Astrocyte (in vitro differentiated cells and primary cell): ENCODE measurements at regions not wholly inside any gene's neighbourhood (a gene's known extent, or its start where the extent isn't known, plus 50 kb on each side); places are given as distances from the start of the nearest gene placed in this dataset.
"Not testable (repeated sequence)": the region's sequence is repeated elsewhere in the genome, so short reads cannot be mapped to it uniquely, and the experiment has no call there.

Source experiments
- DNase-seq: peaks from one replicate; pipeline ENCODE4 v3.0.0-alpha.2; 2010; ENCODE audit warnings: low read depth
- FAIRE-seq: peaks from 2 replicates; lab custom pipeline; 2011; peaks lifted over from hg19 to GRCh38; lab: Jason Lieb, UNC
- H2AFZ ChIP-seq: 2 replicates; pipeline ENCODE4 v1.6.0; 2012; ENCODE audit warnings: low read depth, low read length, inconsistent platforms
- H3K27ac ChIP-seq: 2 replicates; pipeline ENCODE4 v1.5.1; 2011; ENCODE audit warnings: low read depth, low read length, inconsistent platforms
- H3K27me3 ChIP-seq: 2 replicates; pipeline ENCODE4 v1.6.0; 2011; ENCODE audit warnings: low read length, inconsistent platforms; ENCODE audit not compliant: insufficient read depth
- H3K36me3 ChIP-seq: 2 replicates; pipeline ENCODE4 v1.5.1; 2011; ENCODE audit warnings: low read length, inconsistent platforms; ENCODE audit not compliant: insufficient read depth
- H3K4me1 ChIP-seq: 2 replicates; pipeline ENCODE4 v1.5.1; 2011; ENCODE audit warnings: low read length, inconsistent platforms; ENCODE audit not compliant: insufficient read depth
- H3K4me2 ChIP-seq: 2 replicates; pipeline ENCODE4 v1.6.0; 2012; ENCODE audit warnings: low read length, inconsistent platforms
- H3K4me3 ChIP-seq: 2 replicates; pipeline ENCODE4 v1.5.1; 2011; ENCODE audit warnings: low read depth, mild to moderate bottlenecking, low read length, inconsistent platforms; ENCODE audit not compliant: insufficient read depth
- H3K79me2 ChIP-seq: 2 replicates; pipeline ENCODE4 v1.6.0; 2012; ENCODE audit warnings: mild to moderate bottlenecking, low read length, inconsistent platforms; ENCODE audit not compliant: insufficient read depth
- H3K9ac ChIP-seq: 2 replicates; pipeline ENCODE4 v1.6.0; 2012; ENCODE audit warnings: mild to moderate bottlenecking, low read length, inconsistent platforms
- H3K9me3 ChIP-seq: 2 replicates; pipeline ENCODE4 v1.5.1; 2012; ENCODE audit warnings: low read depth, mild to moderate bottlenecking, low read length, inconsistent platforms; ENCODE audit not compliant: insufficient read depth
- H4K20me1 ChIP-seq: 2 replicates; pipeline ENCODE4 v1.6.0; 2012; ENCODE audit warnings: low read length, inconsistent platforms; ENCODE audit not compliant: insufficient read depth
- H3K27ac Mint-ChIP-seq: one replicate; pipeline ENCODE4 v1.8.0; 2021; ENCODE audit warnings: mild to moderate bottlenecking, mixed read lengths; ENCODE audit not compliant: unreplicated experiment
- H3K27me3 Mint-ChIP-seq: one replicate; pipeline ENCODE4 v1.8.0; 2021; ENCODE audit warnings: low read depth, mixed read lengths; ENCODE audit not compliant: unreplicated experiment
- H3K36me3 Mint-ChIP-seq: one replicate; pipeline ENCODE4 v1.8.0; 2021; ENCODE audit warnings: low read depth, mixed read lengths; ENCODE audit not compliant: unreplicated experiment
- H3K4me1 Mint-ChIP-seq: one replicate; pipeline ENCODE4 v1.8.0; 2021; ENCODE audit warnings: low read depth, mixed read lengths; ENCODE audit not compliant: unreplicated experiment
- H3K4me3 Mint-ChIP-seq: one replicate; pipeline ENCODE4 v1.8.0; 2021; ENCODE audit warnings: mild to moderate bottlenecking, moderate library complexity, mixed read lengths; ENCODE audit not compliant: unreplicated experiment
- H3K9me3 Mint-ChIP-seq: one replicate; pipeline ENCODE4 v1.8.0; 2021; ENCODE audit warnings: mild to moderate bottlenecking, mixed read lengths; ENCODE audit not compliant: unreplicated experiment
- CTCF ChIP-seq: IDR thresholded peaks from 2 replicates; pipeline ENCODE4 v1.5.1; 2011; ENCODE audit warnings: low read depth, mild to moderate bottlenecking, inconsistent platforms, low read length, moderate library complexity; ENCODE audit not compliant: insufficient read depth
- EZH2 ChIP-seq: IDR thresholded peaks from 2 replicates; pipeline ENCODE4 v1.6.1; 2012; ENCODE audit warnings: mild to moderate bottlenecking, low read length, inconsistent platforms; ENCODE audit not compliant: insufficient read depth

GRCh38 chr1:45263132-45263531 is 56.7 kb upstream of the ZSWIM5 start:
- Mint-ChIP-seq H3K9me3 (peaks cover 17% of the 10 kb centered on the region), H3K27ac (no peak overlapping the region)

GRCh38 chr1:45265244-45265643 is 58.8 kb upstream of the ZSWIM5 start:
- Mint-ChIP-seq H3K4me1 (peaks cover 6% of the 10 kb centered on the region), H3K4me3 (no peak overlapping the region), H3K9me3 (peaks cover 7% of the 10 kb centered on the region), H3K27me3 (peaks cover 7% of the 10 kb centered on the region), H3K36me3 (no peaks in the 10 kb centered on the region), H3K27ac (no peak overlapping the region)
- Histone ChIP-seq H3K4me3 (no peak overlapping the region), H3K9ac (no peak overlapping the region), H3K27ac (no peak overlapping the region), H3K79me2 (no peaks in the 10 kb centered on the region), H3K4me2 (no peak overlapping the region), H3K27me3 (no peaks in the 10 kb centered on the region), H3K36me3 (no peaks in the 10 kb centered on the region), H3K9me3 (peaks cover 2% of the 10 kb centered on the region), H3K4me1 (peaks cover 15% of the 10 kb centered on the region), H2AFZ (no peak overlapping the region), H4K20me1 (no peaks in the 10 kb centered on the region)
- TF ChIP-seq EZH2 (no peak), CTCF (no peak)
- FAIRE-seq (no peak), DNase-seq (no peak)

More at GRCh38 chr1:45263132-45263531, 56.7 kb upstream of the ZSWIM5 start:
- H3K4me1 ChIP-seq: peaks cover 15% of the 10 kb centered on the region
- H3K9me3 ChIP-seq: peaks cover 7% of the 10 kb centered on the region
- H3K27ac ChIP-seq: no peak overlapping the region
- H3K27me3 Mint-ChIP-seq: peaks cover 7% of the 10 kb centered on the region
- peaks cover 6% of the 10 kb centered on the region for H3K4me1 Mint-ChIP-seq
- no peaks in the 10 kb centered on the region for H4K20me1 ChIP-seq
- no peak overlapping the region for H3K9ac ChIP-seq
- no peaks in the 10 kb centered on the region for H3K36me3 Mint-ChIP-seq
- H3K4me3 Mint-ChIP-seq: no peak overlapping the region
- H3K4me2 ChIP-seq: no peak overlapping the region
- H2AFZ ChIP-seq: no peak overlapping the region
- FAIRE-seq (no peak), DNase-seq (no peak)
- no peak for TF ChIP-seq EZH2
- H3K4me3 ChIP-seq: no peak overlapping the region
- H3K79me2 ChIP-seq: no peaks in the 10 kb centered on the region
- H3K36me3 ChIP-seq: no peaks in the 10 kb centered on the region
- no peaks in the 10 kb centered on the region for H3K27me3 ChIP-seq

DNA sequence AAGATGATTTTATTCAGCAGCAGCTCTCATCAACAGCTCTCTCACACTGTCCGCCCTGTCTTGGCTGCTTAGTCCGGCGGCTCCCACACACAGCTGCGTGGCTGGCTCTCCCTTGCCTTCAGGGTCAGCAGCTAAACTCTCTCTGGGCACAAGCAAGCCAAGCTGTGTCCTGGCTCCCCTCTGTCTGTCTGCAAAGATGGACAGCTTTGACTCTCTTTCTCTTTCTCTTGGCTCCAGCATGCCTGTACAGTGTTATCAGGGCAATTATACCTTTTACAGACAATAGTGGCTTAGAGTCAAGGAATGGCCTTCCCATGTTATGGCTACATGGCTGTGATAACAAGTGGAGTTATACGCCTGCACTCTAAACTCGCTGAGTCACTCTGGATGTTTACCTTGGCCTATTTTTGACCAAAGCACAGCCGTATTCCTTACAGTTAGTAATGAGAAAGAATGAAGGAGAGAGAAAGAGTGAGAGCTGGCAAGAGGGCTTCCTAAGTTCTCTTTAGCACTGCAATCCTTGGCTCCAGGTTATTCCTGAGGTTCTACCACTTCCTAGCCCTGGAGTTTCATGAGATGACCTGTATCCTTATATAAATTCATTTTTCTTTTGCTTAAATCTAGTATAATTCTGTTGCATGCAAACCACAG is 59.9 kb upstream of the ZSWIM5 start:
- H3K4me1 ChIP-seq: peaks cover 15% of the 10 kb centered on the region
- H3K9me3 ChIP-seq: peaks cover 2% of the 10 kb centered on the region
- H3K9me3 Mint-ChIP-seq: no peaks in the 10 kb centered on the region
- TF ChIP-seq EZH2: no peak
- H3K36me3 ChIP-seq: no peaks in the 10 kb centered on the region
- peak overlapping the region; percentile 78 for H3K27ac Mint-ChIP-seq
- H3K4me1 Mint-ChIP-seq: peaks cover 6% of the 10 kb centered on the region
- peak overlapping the region; percentile 79 for H3K4me2 ChIP-seq
- peak overlapping the region; percentile 29 for H3K4me3 ChIP-seq
- H3K27ac ChIP-seq: peak overlapping the region; percentile 88
- H4K20me1 ChIP-seq: no peaks in the 10 kb centered on the region
- DNase-seq (peak; percentile 89), FAIRE-seq (peak; percentile 76)
- peak overlapping the region; percentile 75 for H2AFZ ChIP-seq
- no peaks in the 10 kb centered on the region for H3K79me2 ChIP-seq
- peaks cover 7% of the 10 kb centered on the region for H3K27me3 Mint-ChIP-seq
- no peak overlapping the region for H3K4me3 Mint-ChIP-seq
- no peaks in the 10 kb centered on the region for H3K36me3 Mint-ChIP-seq
- peak overlapping the region; percentile 78 for H3K9ac ChIP-seq
- H3K27me3 ChIP-seq: no peaks in the 10 kb centered on the region

DNA sequence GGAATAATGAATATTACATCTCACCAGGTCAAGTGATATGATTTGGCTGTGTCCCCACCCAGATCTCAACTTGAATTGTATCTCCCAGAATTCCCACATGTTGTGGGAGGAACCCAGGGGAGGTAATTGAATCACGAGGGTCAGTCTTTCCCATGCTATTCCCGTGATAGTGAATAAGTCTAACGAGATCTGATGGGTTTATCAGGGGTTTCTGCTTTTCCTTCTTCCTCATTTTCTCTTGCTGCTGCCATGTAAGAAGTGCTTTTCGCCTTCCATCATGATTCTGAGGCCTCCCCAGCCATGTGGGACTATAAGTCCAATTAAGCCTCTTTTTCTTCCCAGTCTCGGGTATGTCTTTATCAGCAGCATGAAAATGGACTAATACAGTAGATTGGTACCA is 58.4 kb upstream of the HPDL start:
- not testable (repeated sequence) for H3K4me3 Mint-ChIP-seq, FAIRE-seq, H3K27me3 ChIP-seq, H3K4me2 ChIP-seq, H3K4me1 Mint-ChIP-seq, H3K9ac ChIP-seq, H3K4me3 ChIP-seq, H3K79me2 ChIP-seq, H3K27ac Mint-ChIP-seq, H3K9me3 Mint-ChIP-seq, H3K9me3 ChIP-seq, H3K36me3 ChIP-seq, H3K36me3 Mint-ChIP-seq, H3K27me3 Mint-ChIP-seq, H3K27ac ChIP-seq, DNase-seq, H4K20me1 ChIP-seq, H2AFZ ChIP-seq
- peaks cover 21% of the 10 kb centered on the region for H3K4me1 ChIP-seq

DNA sequence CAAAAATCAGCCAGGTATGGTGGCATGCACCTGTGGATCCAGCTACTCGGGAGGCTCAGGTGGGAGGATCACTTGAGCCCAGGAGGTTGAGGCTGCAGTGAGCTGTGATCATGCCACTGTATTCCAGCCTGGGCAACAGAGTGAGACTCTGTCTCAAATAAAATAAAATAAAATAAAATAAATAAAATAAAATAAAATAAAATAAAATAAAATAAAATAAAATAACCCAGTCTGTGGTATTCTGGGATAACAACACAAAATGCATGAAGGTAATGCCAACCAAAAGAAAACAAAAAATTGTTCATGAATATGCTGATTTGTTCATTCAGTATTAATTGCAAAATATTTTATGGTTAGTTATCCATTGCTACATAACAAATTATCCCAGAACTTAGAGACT is 54.4 kb upstream of the HPDL start:
- not testable (repeated sequence) for H3K4me3 ChIP-seq, H3K36me3 ChIP-seq, H3K9me3 ChIP-seq, H3K4me1 Mint-ChIP-seq, H3K27me3 ChIP-seq, H3K79me2 ChIP-seq, DNase-seq, H3K4me2 ChIP-seq, FAIRE-seq, H3K27ac Mint-ChIP-seq, H3K4me1 ChIP-seq, H3K4me3 Mint-ChIP-seq, H3K27me3 Mint-ChIP-seq, H2AFZ ChIP-seq, H3K9me3 Mint-ChIP-seq, H4K20me1 ChIP-seq, H3K36me3 Mint-ChIP-seq
- Histone ChIP-seq H3K9ac (peak overlapping the region; percentile 58), H3K27ac (peak overlapping the region; percentile 85)
